HepG2 (cell line): ENCODE measurements at regions not wholly inside any gene's neighbourhood (a gene's known extent, or its start where the extent isn't known, plus 50 kb on each side); places are given as distances from the start of the nearest gene placed in this dataset.

Source experiments
- KDM1A ChIP-seq: IDR thresholded peaks from 2 replicates; pipeline ENCODE4 v1.6.1; 2016; ENCODE audit warnings: missing compliant biosample characterization
- MAZ ChIP-seq, 2 experiments: sonication (generic) in 1 of 2; formaldehyde crosslinking in 1 of 2; IDR thresholded peaks; 2 replicates each; pipeline versions ENCODE4 v1.5.0 to v1.6.1; 2012 to 2020; ENCODE audit warnings: low read depth in 2 of 2, mild to moderate bottlenecking in 2 of 2, borderline replicate concordance in 1 of 2, improper control_type of control experiment in 1 of 2, low read length in 1 of 2, missing genetic modification reagents in 1 of 2, moderate library complexity in 1 of 2
- NPAS2 ChIP-seq: sonication (generic); formaldehyde crosslinking; IDR thresholded peaks from 2 replicates; pipeline ENCODE4 v1.8.0; 2022; ENCODE audit warnings: mild to moderate bottlenecking, missing genetic modification reagents, borderline replicate concordance
- RAD51 ChIP-seq: fragments of 450-650 bp; IDR thresholded peaks from 2 replicates; pipeline ENCODE4 v1.6.1; 2016; ENCODE audit warnings: borderline replicate concordance
- SNAI1 ChIP-seq: sonication (generic); formaldehyde crosslinking; IDR thresholded peaks from 2 replicates; pipeline ENCODE4 v1.5.0; 2020; ENCODE audit warnings: mild to moderate bottlenecking, missing genetic modification reagents, borderline replicate concordance
- ZNF432 ChIP-seq: sonication (generic); formaldehyde crosslinking; IDR thresholded peaks from 2 replicates; pipeline ENCODE4 v1.5.0; 2020; ENCODE audit warnings: missing genetic modification reagents, mild to moderate bottlenecking, borderline replicate concordance
- ZNF557 ChIP-seq: sonication (generic); formaldehyde crosslinking; IDR thresholded peaks from 2 replicates; pipeline ENCODE4 v1.4.0; 2020; ENCODE audit warnings: missing genetic modification reagents
- TF ChIP-seq, protein P1 (sequence below): sonication (generic); formaldehyde crosslinking; IDR thresholded peaks from 2 replicates; pipeline ENCODE4 v1.5.0; 2020; ENCODE audit warnings: mild to moderate bottlenecking, missing genetic modification reagents, borderline replicate concordance
- TF ChIP-seq, protein P2 (sequence below): sonication (generic); formaldehyde crosslinking; IDR thresholded peaks from 2 replicates; pipeline ENCODE4 v1.4.0; 2020; ENCODE audit warnings: missing genetic modification reagents
- TF ChIP-seq, protein P3 (sequence below): sonication (generic); formaldehyde crosslinking; conservative IDR thresholded peaks from 2 replicates; pipeline ENCODE4 v1.8.1; 2023; ENCODE audit warnings: missing genetic modification reagents
- TF ChIP-seq, protein P4 (sequence below): sonication (generic); formaldehyde crosslinking; IDR thresholded peaks from 2 replicates; pipeline ENCODE4 v1.8.0; 2022; ENCODE audit warnings: mild to moderate bottlenecking, missing genetic modification reagents
- TF ChIP-seq, protein P5 (sequence below): IDR thresholded peaks from 2 replicates; pipeline ENCODE4 v1.6.1; 2016; ENCODE audit warnings: missing compliant biosample characterization, missing genetic modification reagents, borderline replicate concordance

DNA sequence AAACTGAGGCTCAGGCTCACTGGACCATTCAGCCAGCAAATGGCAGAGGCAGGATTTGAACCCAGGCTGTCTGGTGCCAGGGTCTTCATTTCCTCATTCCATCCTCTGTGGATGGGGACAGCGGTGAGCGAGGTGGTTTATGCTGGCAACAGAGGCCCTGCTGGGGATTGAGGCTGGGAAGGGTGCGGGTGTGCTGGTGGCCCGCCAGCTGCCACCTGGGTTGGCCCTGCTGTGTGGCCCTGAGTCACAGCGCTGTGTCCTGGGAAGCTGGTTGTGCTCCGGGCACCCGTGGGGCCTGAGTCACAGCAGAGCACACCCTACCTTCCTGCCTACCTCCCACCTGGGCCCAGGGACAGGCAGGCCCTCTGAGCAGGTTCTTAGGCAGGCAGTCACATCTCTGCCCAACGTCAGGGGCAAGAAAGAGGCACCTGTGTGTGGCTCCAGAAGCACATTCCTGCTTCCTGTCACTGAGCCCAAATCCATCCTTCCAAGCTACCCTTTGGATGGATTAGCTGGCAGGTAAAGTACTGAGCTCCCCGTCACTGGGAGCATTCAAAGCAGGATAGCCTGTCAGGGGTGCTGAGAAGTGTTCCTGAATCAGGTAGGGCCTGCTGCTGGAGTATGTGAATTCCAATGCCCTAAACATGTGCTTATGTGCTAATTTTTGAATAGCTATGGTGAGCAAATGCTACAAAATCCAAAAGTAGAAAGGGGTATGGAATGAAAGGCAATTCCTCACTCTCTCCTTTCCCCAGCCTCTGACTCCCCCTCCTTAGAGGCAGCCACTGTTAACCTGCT is 53.9 kb downstream of the CEBPB start (continued):
- TF ChIP-seq, protein P1, sequence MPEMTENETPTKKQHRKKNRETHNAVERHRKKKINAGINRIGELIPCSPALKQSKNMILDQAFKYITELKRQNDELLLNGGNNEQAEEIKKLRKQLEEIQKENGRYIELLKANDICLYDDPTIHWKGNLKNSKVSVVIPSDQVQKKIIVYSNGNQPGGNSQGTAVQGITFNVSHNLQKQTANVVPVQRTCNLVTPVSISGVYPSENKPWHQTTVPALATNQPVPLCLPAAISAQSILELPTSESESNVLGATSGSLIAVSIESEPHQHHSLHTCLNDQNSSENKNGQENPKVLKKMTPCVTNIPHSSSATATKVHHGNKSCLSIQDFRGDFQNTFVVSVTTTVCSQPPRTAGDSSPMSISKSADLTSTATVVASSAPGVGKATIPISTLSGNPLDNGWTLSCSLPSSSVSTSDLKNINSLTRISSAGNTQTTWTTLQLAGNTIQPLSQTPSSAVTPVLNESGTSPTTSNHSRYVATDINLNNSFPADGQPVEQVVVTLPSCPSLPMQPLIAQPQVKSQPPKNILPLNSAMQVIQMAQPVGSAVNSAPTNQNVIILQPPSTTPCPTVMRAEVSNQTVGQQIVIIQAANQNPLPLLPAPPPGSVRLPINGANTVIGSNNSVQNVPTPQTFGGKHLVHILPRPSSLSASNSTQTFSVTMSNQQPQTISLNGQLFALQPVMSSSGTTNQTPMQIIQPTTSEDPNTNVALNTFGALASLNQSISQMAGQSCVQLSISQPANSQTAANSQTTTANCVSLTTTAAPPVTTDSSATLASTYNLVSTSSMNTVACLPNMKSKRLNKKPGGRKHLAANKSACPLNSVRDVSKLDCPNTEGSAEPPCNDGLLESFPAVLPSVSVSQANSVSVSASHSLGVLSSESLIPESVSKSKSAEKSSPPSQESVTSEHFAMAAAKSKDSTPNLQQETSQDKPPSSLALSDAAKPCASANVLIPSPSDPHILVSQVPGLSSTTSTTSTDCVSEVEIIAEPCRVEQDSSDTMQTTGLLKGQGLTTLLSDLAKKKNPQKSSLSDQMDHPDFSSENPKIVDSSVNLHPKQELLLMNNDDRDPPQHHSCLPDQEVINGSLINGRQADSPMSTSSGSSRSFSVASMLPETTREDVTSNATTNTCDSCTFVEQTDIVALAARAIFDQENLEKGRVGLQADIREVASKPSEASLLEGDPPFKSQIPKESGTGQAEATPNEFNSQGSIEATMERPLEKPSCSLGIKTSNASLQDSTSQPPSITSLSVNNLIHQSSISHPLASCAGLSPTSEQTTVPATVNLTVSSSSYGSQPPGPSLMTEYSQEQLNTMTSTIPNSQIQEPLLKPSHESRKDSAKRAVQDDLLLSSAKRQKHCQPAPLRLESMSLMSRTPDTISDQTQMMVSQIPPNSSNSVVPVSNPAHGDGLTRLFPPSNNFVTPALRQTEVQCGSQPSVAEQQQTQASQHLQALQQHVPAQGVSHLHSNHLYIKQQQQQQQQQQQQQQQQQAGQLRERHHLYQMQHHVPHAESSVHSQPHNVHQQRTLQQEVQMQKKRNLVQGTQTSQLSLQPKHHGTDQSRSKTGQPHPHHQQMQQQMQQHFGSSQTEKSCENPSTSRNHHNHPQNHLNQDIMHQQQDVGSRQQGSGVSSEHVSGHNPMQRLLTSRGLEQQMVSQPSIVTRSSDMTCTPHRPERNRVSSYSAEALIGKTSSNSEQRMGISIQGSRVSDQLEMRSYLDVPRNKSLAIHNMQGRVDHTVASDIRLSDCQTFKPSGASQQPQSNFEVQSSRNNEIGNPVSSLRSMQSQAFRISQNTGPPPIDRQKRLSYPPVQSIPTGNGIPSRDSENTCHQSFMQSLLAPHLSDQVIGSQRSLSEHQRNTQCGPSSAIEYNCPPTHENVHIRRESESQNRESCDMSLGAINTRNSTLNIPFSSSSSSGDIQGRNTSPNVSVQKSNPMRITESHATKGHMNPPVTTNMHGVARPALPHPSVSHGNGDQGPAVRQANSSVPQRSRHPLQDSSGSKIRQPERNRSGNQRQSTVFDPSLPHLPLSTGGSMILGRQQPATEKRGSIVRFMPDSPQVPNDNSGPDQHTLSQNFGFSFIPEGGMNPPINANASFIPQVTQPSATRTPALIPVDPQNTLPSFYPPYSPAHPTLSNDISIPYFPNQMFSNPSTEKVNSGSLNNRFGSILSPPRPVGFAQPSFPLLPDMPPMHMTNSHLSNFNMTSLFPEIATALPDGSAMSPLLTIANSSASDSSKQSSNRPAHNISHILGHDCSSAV (CRISPR knock-in tag), result no peak
- no peak for TF ChIP-seq MAZ (IDR thresholded peaks at IDR 0.05; ENCODE audit: borderline replicate concordance, low read depth, low read length)
- no peak for TF ChIP-seq MAZ (CRISPR knock-in tag; IDR thresholded peaks at IDR 0.05; ENCODE audit: low read depth)
- TF ChIP-seq, protein P2, sequence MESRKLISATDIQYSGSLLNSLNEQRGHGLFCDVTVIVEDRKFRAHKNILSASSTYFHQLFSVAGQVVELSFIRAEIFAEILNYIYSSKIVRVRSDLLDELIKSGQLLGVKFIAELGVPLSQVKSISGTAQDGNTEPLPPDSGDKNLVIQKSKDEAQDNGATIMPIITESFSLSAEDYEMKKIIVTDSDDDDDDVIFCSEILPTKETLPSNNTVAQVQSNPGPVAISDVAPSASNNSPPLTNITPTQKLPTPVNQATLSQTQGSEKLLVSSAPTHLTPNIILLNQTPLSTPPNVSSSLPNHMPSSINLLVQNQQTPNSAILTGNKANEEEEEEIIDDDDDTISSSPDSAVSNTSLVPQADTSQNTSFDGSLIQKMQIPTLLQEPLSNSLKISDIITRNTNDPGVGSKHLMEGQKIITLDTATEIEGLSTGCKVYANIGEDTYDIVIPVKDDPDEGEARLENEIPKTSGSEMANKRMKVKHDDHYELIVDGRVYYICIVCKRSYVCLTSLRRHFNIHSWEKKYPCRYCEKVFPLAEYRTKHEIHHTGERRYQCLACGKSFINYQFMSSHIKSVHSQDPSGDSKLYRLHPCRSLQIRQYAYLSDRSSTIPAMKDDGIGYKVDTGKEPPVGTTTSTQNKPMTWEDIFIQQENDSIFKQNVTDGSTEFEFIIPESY (CRISPR knock-in tag), result no peak
- TF ChIP-seq ZNF557 (CRISPR knock-in tag), result no peak
- TF ChIP-seq ZNF432 (CRISPR knock-in tag), result no peak
- TF ChIP-seq SNAI1, result no peak
- TF ChIP-seq, protein P3, sequence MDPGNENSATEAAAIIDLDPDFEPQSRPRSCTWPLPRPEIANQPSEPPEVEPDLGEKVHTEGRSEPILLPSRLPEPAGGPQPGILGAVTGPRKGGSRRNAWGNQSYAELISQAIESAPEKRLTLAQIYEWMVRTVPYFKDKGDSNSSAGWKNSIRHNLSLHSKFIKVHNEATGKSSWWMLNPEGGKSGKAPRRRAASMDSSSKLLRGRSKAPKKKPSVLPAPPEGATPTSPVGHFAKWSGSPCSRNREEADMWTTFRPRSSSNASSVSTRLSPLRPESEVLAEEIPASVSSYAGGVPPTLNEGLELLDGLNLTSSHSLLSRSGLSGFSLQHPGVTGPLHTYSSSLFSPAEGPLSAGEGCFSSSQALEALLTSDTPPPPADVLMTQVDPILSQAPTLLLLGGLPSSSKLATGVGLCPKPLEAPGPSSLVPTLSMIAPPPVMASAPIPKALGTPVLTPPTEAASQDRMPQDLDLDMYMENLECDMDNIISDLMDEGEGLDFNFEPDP (CRISPR knock-in tag), result no peak
- TF ChIP-seq NPAS2 (CRISPR knock-in tag), result no peak
- TF ChIP-seq, protein P4, sequence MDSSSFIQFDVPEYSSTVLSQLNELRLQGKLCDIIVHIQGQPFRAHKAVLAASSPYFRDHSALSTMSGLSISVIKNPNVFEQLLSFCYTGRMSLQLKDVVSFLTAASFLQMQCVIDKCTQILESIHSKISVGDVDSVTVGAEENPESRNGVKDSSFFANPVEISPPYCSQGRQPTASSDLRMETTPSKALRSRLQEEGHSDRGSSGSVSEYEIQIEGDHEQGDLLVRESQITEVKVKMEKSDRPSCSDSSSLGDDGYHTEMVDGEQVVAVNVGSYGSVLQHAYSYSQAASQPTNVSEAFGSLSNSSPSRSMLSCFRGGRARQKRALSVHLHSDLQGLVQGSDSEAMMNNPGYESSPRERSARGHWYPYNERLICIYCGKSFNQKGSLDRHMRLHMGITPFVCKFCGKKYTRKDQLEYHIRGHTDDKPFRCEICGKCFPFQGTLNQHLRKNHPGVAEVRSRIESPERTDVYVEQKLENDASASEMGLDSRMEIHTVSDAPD (CRISPR knock-in tag), result no peak; the same call in 1 of the 2 replicates
- TF ChIP-seq, protein P5, sequence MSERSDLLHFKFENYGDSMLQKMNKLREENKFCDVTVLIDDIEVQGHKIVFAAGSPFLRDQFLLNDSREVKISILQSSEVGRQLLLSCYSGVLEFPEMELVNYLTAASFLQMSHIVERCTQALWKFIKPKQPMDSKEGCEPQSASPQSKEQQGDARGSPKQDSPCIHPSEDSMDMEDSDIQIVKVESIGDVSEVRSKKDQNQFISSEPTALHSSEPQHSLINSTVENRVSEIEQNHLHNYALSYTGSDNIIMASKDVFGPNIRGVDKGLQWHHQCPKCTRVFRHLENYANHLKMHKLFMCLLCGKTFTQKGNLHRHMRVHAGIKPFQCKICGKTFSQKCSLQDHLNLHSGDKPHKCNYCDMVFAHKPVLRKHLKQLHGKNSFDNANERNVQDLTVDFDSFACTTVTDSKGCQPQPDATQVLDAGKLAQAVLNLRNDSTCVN (CRISPR knock-in tag), result no peak
- TF ChIP-seq RAD51, result no peak
- TF ChIP-seq KDM1A (CRISPR knock-in tag), result peak; percentile 88
